ENCODE measurements at regions not wholly inside any gene's neighbourhood (a gene's known extent, or its start where the extent isn't known, plus 50 kb on each side); places are given as distances from the start of the nearest gene placed in this dataset.

DNA sequence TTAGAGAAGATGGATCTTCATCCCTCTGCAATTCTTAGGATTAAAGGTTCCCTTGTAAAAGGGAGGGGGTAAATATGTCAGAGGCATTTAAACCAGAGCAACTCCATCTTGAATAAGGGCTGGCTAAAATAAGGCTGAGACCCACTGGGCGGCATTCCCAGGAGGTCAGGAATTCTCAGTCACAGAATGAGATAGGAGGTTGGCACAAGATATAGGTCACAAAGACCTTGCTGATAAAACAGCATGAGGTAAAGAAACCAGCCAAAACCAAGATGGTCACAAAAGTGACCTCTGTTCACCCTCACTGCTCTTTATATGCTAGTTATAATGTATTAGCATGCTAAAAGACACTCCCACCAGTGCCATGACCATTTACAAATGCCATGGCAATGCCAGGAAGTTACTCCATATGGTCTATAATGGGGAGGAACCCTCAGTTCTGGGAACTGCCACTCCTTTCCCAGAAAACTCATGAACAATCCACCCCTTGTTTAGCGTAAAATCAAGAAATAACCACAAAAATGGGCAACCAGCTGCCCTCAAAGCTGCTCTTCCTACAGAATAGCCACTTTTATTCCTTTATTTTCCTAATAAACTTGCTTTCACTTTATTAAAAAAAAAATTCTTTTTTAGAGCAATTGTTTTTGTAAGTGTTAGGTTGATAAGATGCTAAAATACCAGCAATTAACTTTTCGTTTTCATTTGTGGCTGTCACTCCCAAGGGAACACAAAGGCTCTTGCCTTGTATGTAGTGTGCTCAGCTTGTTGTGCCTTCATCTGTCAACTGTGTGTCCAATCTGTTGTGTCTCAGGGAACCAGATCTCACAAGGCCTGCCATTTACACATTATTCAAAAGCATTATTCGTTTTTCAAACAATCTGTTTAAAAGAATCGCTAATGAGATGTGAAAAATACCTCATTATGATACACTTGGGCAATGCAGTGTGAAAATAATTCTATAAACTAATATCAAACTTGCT lies 205.2 kb upstream of the RGPD4 start:
- no peak for DNase-seq

DNA sequence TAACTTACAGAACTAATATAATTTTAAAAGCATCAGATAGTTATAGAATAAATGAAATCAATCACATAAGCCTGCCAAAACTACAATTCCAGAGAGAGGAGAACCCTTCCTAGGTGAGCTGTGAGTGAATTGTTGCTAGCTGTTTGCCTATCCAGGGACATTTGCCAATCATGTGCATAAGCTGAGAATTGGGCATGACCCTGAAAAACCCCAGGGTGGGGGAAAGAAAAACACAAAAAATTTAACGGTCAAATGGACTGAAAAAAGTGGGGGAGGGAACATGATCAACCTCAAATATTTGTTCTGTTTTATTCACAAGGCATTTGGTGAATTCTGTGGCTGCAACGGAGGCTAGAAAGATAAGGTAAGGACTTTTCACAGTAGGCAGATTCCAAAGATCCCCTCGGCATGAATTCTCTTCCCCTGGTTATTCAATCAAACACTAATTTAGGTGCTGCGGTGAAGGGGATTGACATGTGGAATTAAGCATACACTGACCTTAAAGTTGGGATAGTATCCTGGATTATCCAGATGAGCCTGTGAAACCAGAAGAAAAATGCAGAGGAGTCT lies 203.9 kb upstream of the RGPD4 start:
- no peak for DNase-seq

DNA sequence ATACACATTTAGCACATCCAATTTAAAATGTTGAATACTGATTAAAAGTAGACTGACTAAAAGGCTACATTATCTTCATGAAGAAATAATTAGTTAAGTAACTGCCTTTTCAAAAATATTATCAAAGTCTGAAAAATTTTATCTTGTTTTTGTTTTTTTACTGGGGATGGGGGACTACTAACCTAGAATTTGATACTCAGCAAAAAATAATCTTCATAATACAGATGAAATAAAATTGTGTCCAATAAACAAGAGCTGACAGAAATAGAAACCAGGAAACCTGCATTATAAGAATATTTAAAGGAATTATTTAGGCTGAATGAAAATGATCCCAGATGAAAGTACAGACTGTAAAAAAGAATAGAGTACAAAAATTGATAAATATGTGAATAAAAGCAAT lies 200.7 kb upstream of the RGPD4 start:
- DNase-seq: no peak

DNA sequence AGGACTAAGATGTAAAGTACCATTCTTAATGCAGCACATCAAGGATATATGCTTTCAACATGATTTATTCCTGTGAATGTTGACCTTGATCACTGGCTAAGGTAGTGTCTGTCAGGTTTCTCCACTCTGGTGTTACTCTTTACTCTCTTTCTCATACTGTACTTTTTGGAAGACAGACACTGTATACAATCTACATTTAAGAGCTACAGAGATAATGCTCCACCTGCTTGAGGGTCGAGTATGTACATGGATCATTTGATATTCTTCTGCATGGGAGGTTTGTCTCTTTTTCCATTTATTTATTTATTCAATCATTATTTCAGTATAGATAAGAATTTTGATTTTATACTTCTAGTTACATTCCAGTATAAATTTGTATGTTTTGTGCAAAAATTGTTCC lies 199.5 kb upstream of the RGPD4 start:
- DNase-seq: no peak

DNA sequence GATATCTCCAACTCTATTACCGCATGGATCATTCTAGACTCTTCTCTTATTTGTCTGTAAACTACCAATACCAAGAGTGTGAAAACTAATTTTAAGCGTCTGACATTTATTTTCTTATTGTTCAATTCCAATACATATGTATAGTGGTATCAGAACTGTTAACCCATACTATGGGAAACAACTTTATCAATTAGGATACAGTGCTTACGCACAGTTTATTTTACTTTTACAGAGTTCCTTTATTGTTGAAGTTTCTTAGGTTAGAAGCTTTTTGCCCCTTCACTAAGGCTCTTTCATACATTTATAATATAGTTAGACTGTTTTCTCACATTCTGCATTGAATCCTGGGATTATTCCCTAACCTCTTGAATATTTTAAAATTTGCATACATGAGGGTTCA lies 198.8 kb upstream of the RGPD4 start:
- no peak for DNase-seq

DNA sequence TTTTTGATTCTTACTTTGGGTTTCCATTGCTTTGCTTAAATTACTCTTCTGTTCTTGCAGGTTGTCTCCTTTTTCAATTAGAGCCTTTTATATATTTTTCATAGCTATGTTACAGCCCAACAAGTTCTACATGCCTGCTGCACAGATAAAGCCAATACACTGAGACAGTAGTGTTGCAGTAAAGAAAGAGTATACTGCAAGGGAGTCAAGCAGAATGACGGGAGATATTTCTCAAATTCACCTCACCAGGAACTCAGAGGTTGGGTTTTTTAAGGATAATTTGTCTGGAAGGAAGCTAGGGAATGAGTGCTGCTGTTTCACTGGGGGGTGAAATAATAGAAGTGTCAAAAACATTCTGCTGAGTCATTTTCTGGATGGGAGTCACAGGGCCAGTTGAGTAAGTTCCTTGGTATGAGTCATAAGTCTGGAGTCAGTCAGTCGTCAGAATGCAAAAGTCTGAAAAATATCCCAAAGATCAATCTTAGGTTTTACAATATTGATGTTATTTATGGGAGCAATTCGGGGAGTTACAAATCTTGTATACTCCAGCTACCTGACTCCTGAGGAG lies 193.0 kb upstream of the RGPD4 start:
- no peak for DNase-seq

DNA sequence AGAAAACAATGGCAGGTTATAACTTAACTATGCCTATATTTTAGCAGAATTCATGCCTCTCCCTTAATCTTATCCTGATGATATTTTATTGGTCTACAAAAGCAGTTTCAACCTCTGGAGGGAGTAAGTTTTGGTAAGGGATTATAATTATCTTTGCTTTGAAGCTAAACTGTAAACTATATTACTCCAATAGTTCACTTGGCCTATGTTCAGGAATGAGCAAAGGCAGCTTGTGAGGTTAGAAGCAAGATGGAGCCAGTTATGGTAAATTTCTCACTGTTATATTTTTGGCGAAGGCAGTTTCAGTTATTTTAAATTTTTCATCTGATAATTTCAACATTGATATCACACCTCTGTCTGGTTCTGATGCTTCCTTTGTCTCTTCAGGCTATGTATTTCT lies 192.5 kb upstream of the RGPD4 start:
- DNase-seq: no peak

DNA sequence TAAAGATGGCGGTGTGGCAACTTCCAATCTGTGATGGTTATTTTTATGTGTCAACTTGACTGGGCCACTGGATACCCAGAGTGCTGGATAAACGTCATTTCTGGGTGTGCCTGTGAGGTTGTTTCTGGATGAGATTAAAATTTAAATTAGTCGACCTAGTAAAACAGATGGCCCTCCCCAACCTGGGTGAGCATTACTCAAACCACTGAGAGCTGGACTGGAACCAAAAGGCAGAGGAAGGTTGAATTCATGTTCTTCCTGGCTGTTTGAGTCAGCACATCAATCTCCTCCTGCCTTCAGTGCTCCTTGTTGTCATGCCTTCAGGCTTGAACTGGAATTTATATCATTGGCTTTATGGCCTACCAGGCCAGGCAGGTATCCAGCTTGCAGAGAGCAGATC lies 190.8 kb upstream of the RGPD4 start:
- DNase-seq: no peak

DNA sequence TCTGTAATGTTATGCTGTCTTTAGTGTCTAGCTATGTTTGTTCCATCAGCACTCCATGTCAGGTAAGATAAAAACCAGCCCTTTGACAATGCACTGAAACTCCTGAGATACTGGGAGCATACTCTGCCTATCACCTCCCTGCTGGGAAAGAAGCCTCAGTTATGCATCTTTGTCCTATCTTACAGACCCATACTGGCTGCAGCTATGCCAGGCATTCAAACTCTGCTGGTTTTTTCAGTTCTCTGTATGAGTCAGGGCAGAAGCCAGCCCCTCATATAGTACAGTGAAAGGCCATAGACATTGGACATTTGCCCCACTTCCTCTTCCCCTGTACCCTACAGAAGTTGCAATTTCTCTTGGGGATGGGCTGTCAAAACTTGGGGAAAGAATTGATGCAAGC lies 181.1 kb upstream of the RGPD4 start:
- no peak for DNase-seq

DNA sequence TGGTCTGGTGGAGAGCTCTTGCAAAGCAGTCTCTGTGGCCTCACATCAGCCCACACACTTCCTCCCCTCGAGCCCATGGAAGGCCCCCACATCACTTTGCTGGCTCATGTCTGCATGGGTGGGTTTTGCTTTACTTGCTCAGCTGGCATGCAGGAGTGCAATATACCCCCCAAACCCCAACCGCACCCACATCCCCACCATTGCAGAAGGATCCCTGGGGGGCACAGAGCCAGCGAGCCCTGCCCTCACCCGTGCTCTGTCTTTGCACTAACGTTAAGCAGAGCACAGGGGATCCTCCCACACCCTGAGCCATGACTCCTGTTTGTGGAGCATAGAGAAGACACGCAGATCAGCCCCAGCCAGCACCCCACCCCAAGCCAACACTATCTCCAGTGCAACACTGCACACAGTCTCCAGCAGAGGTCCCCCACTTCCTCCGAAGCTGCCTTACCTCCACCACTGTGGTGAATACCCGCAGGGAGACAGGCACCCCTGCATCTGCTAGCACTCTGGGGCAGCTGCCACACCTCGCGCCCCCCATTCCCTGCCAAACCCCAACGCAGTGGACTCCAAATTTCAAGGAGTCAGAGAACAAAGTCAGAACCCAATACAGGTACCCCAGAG lies 177.8 kb upstream of the RGPD4 start:
- DNase-seq: no peak

DNA sequence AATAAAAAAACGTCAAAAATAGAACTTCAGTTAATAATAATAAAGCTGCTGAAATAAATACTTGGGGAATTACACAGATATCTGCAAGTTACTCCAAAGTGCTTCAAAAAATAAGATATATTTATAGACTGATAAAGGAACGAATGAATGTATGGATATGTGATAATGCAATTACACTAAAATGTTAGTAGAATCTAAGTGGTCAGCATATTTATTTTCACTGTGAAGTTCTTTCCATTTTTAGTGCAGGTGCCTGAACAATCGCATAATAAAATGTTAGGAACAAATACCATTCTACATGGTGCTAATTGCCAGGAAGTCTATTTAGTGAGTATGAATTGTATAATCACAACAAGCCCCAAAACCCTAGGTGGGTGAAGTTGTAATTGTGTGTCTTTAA lies 169.6 kb upstream of the RGPD4 start:
- no peak for DNase-seq

DNA sequence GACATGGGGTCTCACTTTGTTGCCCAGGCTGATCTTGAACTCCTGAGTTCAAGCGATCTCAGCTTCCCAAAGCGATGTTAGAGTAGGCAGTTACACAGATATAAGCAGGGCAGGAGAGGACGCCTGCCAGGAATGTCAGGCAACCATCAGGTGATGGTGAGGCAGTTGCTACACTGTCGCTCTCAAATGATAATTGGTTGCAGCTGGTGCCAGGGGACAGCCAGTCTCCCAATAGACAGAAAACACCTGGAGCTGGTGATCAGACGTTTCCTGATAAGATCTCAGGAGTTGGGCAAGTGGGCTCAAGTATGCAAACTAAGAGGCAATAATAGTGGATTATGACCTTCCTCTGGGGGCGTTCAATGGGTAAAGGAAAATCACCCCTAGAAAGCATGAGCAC lies 163.1 kb upstream of the RGPD4 start:
- no peak for DNase-seq

DNA sequence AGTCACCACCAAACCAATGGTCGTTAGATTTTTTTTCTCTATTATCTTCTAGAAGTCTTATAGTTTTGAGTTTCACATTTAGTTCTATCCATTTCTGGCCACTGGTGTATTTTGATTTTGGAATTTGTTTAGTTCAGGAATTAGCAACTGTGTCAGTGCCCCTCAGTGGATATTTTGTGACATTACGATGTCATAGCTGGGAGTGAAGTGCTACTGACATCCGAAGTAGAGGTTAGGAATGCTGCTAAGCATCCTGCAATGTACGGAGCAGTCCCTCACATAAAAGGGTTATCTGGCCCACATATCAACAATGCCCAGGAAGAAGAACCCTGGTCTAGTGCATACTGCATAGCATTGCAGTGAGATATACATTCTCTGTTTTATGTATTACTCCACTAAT lies 157.4 kb upstream of the RGPD4 start:
- DNase-seq: peak in 1 of 51 donors; percentile 0

DNA sequence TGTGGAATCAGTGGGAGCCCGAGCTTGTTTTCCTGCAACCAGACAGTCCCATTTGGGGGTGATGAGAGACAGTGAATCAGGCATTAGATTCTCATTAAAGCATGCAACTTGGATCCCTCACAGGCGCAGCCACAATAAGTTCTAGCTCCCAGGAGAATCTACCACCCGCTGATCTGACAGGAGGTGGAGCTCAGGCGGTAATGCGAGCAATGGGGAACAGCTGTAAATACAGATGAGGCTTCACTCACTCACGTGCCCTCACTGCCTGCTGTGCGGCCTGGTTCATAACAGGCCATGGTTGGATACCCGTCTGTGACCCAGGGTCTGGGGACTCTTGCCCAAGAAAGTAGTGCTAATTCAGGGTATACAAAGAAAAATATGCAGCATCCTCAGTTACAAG lies 144.8 kb upstream of the RGPD4 start:
- no peak for DNase-seq

DNA sequence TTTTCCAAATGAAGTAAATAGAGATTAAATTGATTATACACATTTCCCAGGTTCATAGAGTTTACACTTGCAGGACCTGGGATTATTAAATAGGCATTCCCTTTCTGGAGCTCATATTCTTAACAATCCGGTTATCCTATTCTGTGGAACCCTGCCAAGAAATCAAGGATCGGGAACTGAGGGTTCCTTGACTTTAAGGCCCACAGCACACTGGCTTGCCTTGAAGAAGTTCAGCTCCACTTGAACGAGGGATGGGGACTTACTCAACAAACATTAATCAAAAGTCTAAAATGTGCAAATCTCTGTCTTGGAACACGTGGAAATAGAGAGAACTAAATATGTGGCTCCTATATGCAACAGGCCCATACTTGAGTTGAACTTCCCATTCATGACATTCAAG lies 142.3 kb upstream of the RGPD4 start:
- no peak for DNase-seq

DNA sequence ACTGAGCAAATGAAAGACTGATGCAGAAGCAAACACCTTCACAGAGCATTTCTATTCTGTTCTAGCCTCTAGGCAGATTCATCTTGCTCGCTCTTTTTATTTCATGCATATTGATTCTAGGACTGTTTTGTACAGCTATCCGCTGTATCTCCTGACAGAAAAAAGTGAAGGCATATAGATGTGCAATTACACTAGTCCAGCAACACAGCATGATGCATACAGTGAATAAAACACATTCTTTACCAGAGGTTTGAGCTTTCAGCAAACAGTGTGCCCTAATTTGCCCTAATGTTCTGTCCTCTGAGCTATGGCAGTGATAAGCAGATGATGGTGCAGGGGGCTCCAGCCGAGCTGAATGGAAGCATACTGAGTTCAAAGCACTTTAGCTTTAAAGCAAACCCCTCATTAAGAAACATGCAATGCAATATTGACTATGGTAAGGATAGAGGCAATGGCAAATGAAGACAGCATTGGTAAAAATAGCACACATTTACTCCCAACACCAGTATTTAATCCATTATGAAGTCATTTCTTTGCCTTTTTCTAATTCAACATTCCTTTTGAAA lies 141.2 kb upstream of the RGPD4 start:
- DNase-seq: no peak

DNA sequence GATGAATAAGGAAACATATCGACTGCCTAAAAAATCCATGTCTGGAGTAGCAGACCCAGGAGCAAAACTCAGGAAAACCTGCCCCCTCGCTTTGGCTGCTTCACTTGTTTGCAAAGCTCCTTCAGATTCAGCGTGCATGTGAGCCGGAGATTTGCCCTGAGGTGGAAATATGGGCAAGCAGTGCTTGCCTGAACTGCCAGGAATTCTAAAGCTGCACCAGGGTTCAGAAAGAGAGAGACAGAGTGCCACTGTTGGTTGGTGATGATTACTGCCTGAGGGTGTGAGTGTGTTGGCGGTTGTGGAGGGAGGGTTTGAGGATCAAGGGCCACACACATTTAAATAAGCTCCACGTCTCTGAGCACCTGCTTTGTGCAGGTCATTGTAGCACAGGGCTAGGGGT lies 139.6 kb upstream of the RGPD4 start:
- DNase-seq: no peak

DNA sequence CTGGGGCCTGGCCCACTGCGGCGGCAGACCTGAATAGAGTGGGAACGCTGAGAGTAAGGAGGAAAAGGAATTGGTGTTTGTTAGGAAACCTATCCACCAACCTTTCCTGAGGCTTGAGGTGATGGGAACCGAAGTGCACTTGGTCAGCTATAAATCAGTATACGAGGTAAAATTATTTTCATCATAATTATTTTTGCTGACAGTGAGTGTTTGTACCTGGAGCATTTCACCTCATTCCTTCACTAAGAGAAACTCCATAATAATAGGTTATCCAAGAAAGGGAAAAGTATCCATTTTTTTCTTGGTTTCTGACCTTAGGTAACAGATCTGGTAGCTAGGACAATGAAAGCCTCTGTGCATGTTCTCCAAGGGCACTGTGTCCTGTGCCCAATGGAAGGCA lies 138.6 kb upstream of the RGPD4 start:
- DNase-seq: no peak

DNA sequence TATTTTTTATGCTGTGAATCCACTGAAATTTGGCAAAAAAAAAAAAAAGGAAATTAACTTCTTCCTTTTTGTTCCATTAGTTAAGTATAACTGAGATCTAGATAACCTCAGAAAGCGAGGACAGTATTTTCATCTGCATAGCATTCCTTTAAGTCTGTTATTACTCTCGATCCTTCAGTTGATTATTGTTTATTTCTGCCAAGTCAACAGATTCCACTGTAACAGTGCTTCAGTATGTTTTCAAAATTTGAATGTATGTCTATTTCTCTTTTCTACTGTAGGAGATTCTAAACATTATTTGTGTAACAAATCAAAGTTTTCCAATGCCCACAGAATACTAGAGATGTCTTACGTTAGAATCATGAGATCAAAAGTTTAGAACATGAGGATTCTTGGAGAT lies 133.1 kb upstream of the RGPD4 start:
- no peak for DNase-seq

DNA sequence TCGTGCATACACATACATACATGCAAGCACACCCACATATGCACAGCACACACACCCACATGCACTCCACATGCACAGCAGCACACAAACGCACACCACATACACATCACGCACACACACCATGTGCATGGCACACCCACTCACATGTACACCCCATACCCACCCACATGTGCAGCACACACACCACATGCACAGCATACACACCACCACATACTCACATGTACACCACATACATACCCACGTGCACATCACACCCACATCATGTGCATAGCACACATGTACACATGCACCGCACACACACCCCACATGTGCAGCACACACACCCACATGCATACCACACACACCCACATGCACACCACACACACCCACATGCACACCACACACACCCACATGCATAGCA lies 132.0 kb upstream of the RGPD4 start:
- no peak for DNase-seq

DNA sequence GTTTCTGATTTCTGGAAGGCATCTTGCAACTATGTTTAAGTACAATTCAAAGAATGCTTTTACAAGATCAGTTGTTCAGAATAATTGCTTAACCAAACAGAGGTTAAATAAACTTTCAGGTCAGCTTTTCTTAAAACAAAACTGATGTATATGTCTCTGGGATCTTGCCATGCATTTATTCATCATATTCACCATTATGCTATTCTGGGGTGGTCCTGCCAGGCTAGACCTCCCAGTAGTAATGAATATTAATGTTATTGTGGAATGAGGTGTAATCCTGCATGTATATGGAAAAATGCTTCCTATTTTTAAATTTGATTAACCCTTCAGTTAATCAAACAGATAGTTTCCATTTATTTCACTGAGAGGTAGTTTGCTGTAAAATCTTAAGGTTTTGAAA lies 129.3 kb upstream of the RGPD4 start:
- DNase-seq: no peak

DNA sequence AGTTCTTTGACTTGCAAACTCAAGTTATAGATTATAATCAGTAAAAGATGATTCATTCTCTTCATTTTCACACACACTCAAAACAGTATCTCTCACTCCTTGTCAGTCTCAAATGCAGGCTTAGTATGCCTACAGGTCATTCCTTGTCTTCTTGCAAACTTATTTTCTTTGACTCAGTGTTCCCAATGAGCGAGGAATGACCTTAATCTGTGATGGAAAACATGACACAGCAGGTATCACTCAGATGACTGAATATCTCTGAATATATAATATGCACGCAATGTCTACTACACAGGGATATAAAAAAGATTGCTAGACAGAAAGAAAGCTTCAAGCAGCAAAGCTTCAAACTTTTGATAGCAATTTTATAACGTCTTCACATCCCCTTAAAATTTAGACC lies 127.8 kb upstream of the RGPD4 start:
- no peak for DNase-seq
